HFFc6 (cell line): ENCODE measurements at regions not wholly inside any gene's neighbourhood (a gene's known extent, or its start where the extent isn't known, plus 50 kb on each side); places are given as distances from the start of the nearest gene placed in this dataset.

Experiments
- DNase-seq: peaks from one replicate; pipeline ENCODE4 v3.0.0-alpha.2; 2018
- H3K27ac Mint-ChIP-seq: 2 replicates; pipeline ENCODE4 v1.8.0; 2020; ENCODE audit warnings: mild to moderate bottlenecking, mixed read lengths
- H3K27me3 Mint-ChIP-seq: 2 replicates; pipeline ENCODE4 v1.8.0; 2021; ENCODE audit warnings: mild to moderate bottlenecking, moderate library complexity, mixed read lengths; ENCODE audit not compliant: insufficient read depth
- H3K36me3 Mint-ChIP-seq: 2 replicates; pipeline ENCODE4 v1.8.0; 2021; ENCODE audit warnings: low read depth, mixed read lengths
- H3K4me1 Mint-ChIP-seq: 2 replicates; pipeline ENCODE4 v1.8.0; 2020; ENCODE audit warnings: low read depth, mixed read lengths
- H3K4me3 Mint-ChIP-seq: 2 replicates; pipeline ENCODE4 v1.8.0; 2020; ENCODE audit warnings: mild to moderate bottlenecking, moderate library complexity, mixed read lengths
- H3K9me3 Mint-ChIP-seq: 2 replicates; pipeline ENCODE4 v1.8.0; 2020; ENCODE audit warnings: mild to moderate bottlenecking, mixed read lengths
- CTCF ChIP-seq: fragments of 200-600 bp; sonication (generic); IDR thresholded peaks from 2 replicates; pipeline ENCODE4 v1.5.0; 2021; ENCODE audit warnings: antibody characterized with exemption, mild to moderate bottlenecking

GRCh38 chr10:56646329-56647111 is 285.5 kb upstream of the ZWINT start:
- H3K4me1 Mint-ChIP-seq = no peaks in the 10 kb centered on the region
- H3K36me3 Mint-ChIP-seq = no peaks in the 10 kb centered on the region; the same call in 1 of the 2 replicates
- H3K27ac Mint-ChIP-seq = no peak overlapping the region
- DNase-seq = no peak
- 0 out of 2 replicates have a peak, but pooled peaks cover 2% of the 10 kb centered on the region for H3K27me3 Mint-ChIP-seq
- no peak overlapping the region for H3K4me3 Mint-ChIP-seq
- TF ChIP-seq CTCF = no peak
- peaks cover 35% of the 10 kb centered on the region for H3K9me3 Mint-ChIP-seq

- no peak for TF ChIP-seq CTCF
- Mint-ChIP-seq H3K27ac (no peak overlapping the region), H3K9me3 (peaks cover 39% of the 10 kb centered on the region), H3K27me3 (no peaks in the 10 kb centered on the region), H3K4me3 (no peak overlapping the region), H3K36me3 (no peaks in the 10 kb centered on the region), H3K4me1 (no peaks in the 10 kb centered on the region)
- DNase-seq = no peak
These were observed 272.9 kb upstream of the ZWINT start for GRCh38 chr10:56633876-56634452.

- H3K27ac Mint-ChIP-seq = no peak overlapping the region
- no peaks in the 10 kb centered on the region for H3K27me3 Mint-ChIP-seq
- no peak for DNase-seq
- H3K36me3 Mint-ChIP-seq = no peaks in the 10 kb centered on the region
- no peak overlapping the region for H3K4me3 Mint-ChIP-seq
- TF ChIP-seq CTCF = no peak
- peaks cover 35% of the 10 kb centered on the region for H3K9me3 Mint-ChIP-seq
- H3K4me1 Mint-ChIP-seq = no peaks in the 10 kb centered on the region
These were observed 271.5 kb upstream of the ZWINT start for GRCh38 chr10:56632537-56632936.

- no peaks in the 10 kb centered on the region for H3K36me3 Mint-ChIP-seq
- H3K27ac Mint-ChIP-seq = no peak overlapping the region
- no peaks in the 10 kb centered on the region; the same call in 1 of the 2 replicates for H3K27me3 Mint-ChIP-seq
- DNase-seq = no peak
- H3K9me3 Mint-ChIP-seq = peaks cover 13% of the 10 kb centered on the region
- H3K4me3 Mint-ChIP-seq = no peak overlapping the region
- H3K4me1 Mint-ChIP-seq = no peaks in the 10 kb centered on the region
- TF ChIP-seq CTCF = no peak
These were observed 263.0 kb upstream of the ZWINT start for GRCh38 chr10:56624082-56624481.

GRCh38 chr10:56623064-56623463 is 262.0 kb upstream of the ZWINT start:
- no peaks in the 10 kb centered on the region; the same call in 1 of the 2 replicates for H3K27me3 Mint-ChIP-seq
- DNase-seq = no peak
- H3K4me1 Mint-ChIP-seq = no peaks in the 10 kb centered on the region
- no peak for TF ChIP-seq CTCF
- no peaks in the 10 kb centered on the region for H3K36me3 Mint-ChIP-seq
- peaks cover 23% of the 10 kb centered on the region for H3K9me3 Mint-ChIP-seq
- H3K4me3 Mint-ChIP-seq = no peak overlapping the region
- H3K27ac Mint-ChIP-seq = no peak overlapping the region
